ENCODE measurements at regions not wholly inside any gene's neighbourhood (a gene's known extent, or its start where the extent isn't known, plus 50 kb on each side); places are given as distances from the start of the nearest gene placed in this dataset.
"Not testable (repeated sequence)": the region's sequence is repeated elsewhere in the genome, so short reads cannot be mapped to it uniquely, and the experiment has no call there.

GRCh38 chr13:21917086-21918015 lies 246.5 kb downstream of the FGF9 start:
- Histone ChIP-seq H3K9ac (ENCODE audit: low read depth, low read length) (no peak overlapping the region), H3K27ac (ENCODE audit: low read depth, low read length) (no peak overlapping the region), H3K4me1 (ENCODE audit: insufficient read depth, low read length) (peaks cover 10% of the 10 kb centered on the region), H3K4me3 (ENCODE audit: low read length) (no peak overlapping the region), H3K27me3 (ENCODE audit: insufficient read depth, low read length) (no peaks in the 10 kb centered on the region), H3K9me3 (ENCODE audit: insufficient read depth, low read depth, low read length) (peaks cover 3% of the 10 kb centered on the region; the same call in 1 of the 2 replicates), H3K36me3 (ENCODE audit: insufficient read depth, low read length) (no peaks in the 10 kb centered on the region)
- WGBS: 92% methylated on average over 10 of the region's 10 CpGs

DNA sequence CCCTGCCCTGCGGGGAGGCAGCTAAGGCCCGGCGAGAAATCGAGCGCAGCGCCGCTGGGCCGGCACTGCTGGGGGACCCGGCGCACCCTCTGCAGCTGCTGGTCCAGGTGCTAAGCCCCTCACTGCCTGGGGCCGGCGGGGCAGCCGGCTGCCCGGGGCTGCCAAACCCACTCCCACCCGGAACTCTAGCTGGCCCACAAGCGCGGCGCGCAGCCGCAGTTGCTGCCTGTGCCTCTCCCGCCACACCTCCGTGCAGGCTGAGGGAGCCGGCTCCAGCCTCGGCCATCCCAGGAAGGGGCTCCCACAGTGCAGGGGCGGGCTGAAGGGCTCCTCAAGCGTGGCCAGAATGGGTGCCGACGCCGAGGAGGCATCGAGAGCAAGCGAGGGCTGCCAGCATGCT lies 249.9 kb downstream of the FGF9 start:
- not testable (repeated sequence) for H3K9me3 ChIP-seq (ENCODE audit: insufficient read depth, low read depth, low read length); H3K36me3 ChIP-seq (ENCODE audit: insufficient read depth, low read length); H3K9ac ChIP-seq (ENCODE audit: low read depth, low read length); H3K27me3 ChIP-seq (ENCODE audit: insufficient read depth, low read length); H3K4me3 ChIP-seq (ENCODE audit: low read length); H3K27ac ChIP-seq (ENCODE audit: low read depth, low read length)
- 94% methylated on average over 31 of the region's 31 CpGs for WGBS
- H3K4me1 ChIP-seq (ENCODE audit: insufficient read depth, low read length): peaks cover 14% of the 10 kb centered on the region; the same call in 1 of the 2 replicates

DNA sequence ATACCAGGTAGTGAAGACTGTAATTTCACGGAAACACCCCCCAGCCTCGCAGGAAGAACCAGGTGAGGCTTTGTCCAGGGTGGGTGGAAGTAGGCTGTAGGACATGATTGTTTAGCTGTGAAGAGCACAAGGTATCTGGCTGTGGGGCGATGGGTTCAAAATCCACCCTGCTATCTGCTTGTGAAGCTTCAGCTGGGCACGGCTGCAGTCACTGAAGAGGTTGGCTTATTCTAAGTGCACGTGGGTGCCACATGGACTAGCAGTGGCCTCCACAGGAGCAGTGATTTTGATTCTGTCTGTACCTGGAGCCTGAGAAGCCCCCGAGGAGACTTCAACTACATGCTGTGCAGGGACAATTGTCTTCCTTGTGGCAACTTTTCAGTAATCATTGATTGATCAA lies 254.1 kb downstream of the FGF9 start:
- Histone ChIP-seq H3K4me3 (ENCODE audit: low read length) (no peak overlapping the region), H3K9me3 (ENCODE audit: insufficient read depth, low read depth, low read length) (peaks cover 3% of the 10 kb centered on the region; the same call in 1 of the 2 replicates), H3K27ac (ENCODE audit: low read depth, low read length) (no peak overlapping the region), H3K27me3 (ENCODE audit: insufficient read depth, low read length) (no peaks in the 10 kb centered on the region), H3K4me1 (ENCODE audit: insufficient read depth, low read length) (peaks cover 20% of the 10 kb centered on the region), H3K9ac (ENCODE audit: low read depth, low read length) (no peak overlapping the region), H3K36me3 (ENCODE audit: insufficient read depth, low read length) (no peaks in the 10 kb centered on the region)
- 97% methylated on average over 6 of the region's 6 CpGs for WGBS

DNA sequence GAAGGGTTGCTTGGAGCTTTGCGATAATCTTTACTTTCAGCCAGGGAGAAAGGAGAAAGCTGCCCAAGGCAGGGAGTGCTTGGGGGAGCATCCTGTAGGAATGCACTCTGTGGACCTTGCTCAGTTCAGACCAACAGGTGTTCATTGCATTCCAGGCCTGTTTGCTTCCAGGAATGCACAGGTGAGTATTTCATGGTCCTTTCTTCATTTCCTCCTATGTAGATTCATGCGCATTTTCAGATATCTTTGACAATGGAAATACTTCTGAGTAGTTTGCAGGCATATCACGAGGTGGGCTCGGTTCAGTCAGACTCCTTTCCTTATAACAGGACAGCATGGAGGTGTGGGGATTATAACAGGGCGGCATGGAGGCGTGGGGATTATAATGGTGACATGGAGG lies 254.8 kb downstream of the FGF9 start:
- H3K9me3 ChIP-seq (ENCODE audit: insufficient read depth, low read depth, low read length): peaks cover 3% of the 10 kb centered on the region; the same call in 1 of the 2 replicates
- no peak overlapping the region for H3K4me3 ChIP-seq (ENCODE audit: low read length)
- peaks cover 20% of the 10 kb centered on the region for H3K4me1 ChIP-seq (ENCODE audit: insufficient read depth, low read length)
- no peak overlapping the region; the same call in 1 of the 2 replicates for H3K27ac ChIP-seq (ENCODE audit: low read depth, low read length)
- no peak overlapping the region for H3K9ac ChIP-seq (ENCODE audit: low read depth, low read length)
- 88% methylated on average over 6 of the region's 6 CpGs for WGBS
- no peaks in the 10 kb centered on the region for H3K36me3 ChIP-seq (ENCODE audit: insufficient read depth, low read length)
- H3K27me3 ChIP-seq (ENCODE audit: insufficient read depth, low read length): no peaks in the 10 kb centered on the region

GRCh38 chr13:21929400-21929799 lies 258.5 kb downstream of the FGF9 start:
- no peak overlapping the region for H3K4me3 ChIP-seq (ENCODE audit: low read length)
- no peaks in the 10 kb centered on the region for H3K27me3 ChIP-seq (ENCODE audit: insufficient read depth, low read length)
- no peaks in the 10 kb centered on the region for H3K36me3 ChIP-seq (ENCODE audit: insufficient read depth, low read length)
- 75% methylated on average over 15 of the region's 15 CpGs for WGBS
- no peak overlapping the region for H3K27ac ChIP-seq (ENCODE audit: low read depth, low read length)
- H3K9ac ChIP-seq (ENCODE audit: low read depth, low read length): no peak overlapping the region
- peaks cover 11% of the 10 kb centered on the region for H3K4me1 ChIP-seq (ENCODE audit: insufficient read depth, low read length)
- H3K9me3 ChIP-seq (ENCODE audit: insufficient read depth, low read depth, low read length): no peaks in the 10 kb centered on the region

DNA sequence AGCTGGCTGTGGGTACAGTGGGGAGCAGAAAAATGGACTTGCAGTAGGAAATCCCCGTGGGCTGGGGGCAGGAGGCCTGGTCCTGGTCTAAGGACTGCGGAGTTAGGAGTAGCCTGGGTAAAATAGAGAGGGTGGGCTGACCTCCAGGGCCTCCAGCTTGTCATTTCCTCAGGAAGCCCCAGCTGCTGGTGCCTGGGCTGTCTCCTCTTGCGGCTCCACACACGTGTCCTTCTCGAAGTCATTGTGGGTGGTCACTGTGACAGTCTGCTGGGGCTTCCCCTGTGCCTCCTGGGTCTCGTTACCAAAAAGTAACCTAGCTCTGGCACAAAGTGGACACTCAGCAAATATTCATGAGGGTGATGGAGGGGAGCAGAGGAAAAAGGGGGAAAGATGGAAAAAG lies 259.7 kb downstream of the FGF9 start:
- H3K4me3 ChIP-seq (ENCODE audit: low read length): no peak overlapping the region
- H3K27ac ChIP-seq (ENCODE audit: low read depth, low read length): no peak overlapping the region
- H3K4me1 ChIP-seq (ENCODE audit: insufficient read depth, low read length): peaks cover 8% of the 10 kb centered on the region
- H3K9ac ChIP-seq (ENCODE audit: low read depth, low read length): no peak overlapping the region
- H3K9me3 ChIP-seq (ENCODE audit: insufficient read depth, low read depth, low read length): no peaks in the 10 kb centered on the region
- H3K36me3 ChIP-seq (ENCODE audit: insufficient read depth, low read length): no peaks in the 10 kb centered on the region
- no peaks in the 10 kb centered on the region for H3K27me3 ChIP-seq (ENCODE audit: insufficient read depth, low read length)
- 72% methylated on average over 6 of the region's 6 CpGs for WGBS

DNA sequence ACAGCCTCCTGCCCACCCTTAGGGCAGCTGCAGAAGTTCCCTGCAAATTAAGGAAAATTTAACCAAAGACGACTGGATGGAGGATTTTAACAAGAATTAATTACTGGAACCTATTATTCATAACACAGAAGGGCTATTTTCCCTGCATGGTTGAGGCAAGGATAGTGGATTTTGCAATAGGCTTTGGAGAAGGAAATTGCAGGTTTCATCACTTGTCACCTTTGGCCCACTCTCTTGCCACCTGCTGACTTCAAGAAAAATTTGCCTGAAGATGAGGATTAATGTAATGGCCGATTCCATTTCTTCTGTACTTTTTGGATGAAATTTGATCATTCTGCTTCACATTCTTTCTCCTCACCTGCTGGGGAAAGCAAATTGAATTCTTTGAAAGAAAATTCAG lies 261.7 kb downstream of the FGF9 start:
- H3K36me3 ChIP-seq (ENCODE audit: insufficient read depth, low read length): no peaks in the 10 kb centered on the region
- no peak overlapping the region for H3K9ac ChIP-seq (ENCODE audit: low read depth, low read length)
- H3K27me3 ChIP-seq (ENCODE audit: insufficient read depth, low read length): no peaks in the 10 kb centered on the region
- H3K27ac ChIP-seq (ENCODE audit: low read depth, low read length): no peak overlapping the region
- peaks cover 8% of the 10 kb centered on the region for H3K4me1 ChIP-seq (ENCODE audit: insufficient read depth, low read length)
- H3K9me3 ChIP-seq (ENCODE audit: insufficient read depth, low read depth, low read length): no peaks in the 10 kb centered on the region
- no peak overlapping the region for H3K4me3 ChIP-seq (ENCODE audit: low read length)
- 100% methylated on average over 1 of the region's 2 CpGs for WGBS

DNA sequence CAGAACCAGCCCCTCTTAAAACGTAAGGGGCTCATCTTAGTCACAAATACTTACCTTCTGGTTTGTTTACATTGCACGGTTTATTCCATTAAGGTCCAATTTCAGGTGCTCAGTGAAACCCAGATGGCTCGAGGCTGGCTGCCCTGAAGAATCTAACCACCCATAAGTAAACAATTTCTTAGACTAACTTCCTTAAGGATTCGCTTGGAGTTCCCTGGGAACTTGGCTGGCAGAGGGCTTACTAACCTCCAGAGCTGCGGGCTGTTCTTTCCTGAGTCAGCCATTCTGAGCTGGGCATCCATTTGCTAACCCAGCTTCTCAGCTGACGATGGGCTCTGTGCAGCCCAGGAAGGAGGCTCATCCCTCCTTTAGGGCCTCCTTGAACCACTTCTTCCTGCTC lies 262.1 kb downstream of the FGF9 start:
- Histone ChIP-seq H3K4me1 (ENCODE audit: insufficient read depth, low read length) (peaks cover 8% of the 10 kb centered on the region), H3K27me3 (ENCODE audit: insufficient read depth, low read length) (no peaks in the 10 kb centered on the region), H3K4me3 (ENCODE audit: low read length) (no peak overlapping the region), H3K9me3 (ENCODE audit: insufficient read depth, low read depth, low read length) (no peaks in the 10 kb centered on the region), H3K9ac (ENCODE audit: low read depth, low read length) (no peak overlapping the region), H3K27ac (ENCODE audit: low read depth, low read length) (no peak overlapping the region), H3K36me3 (ENCODE audit: insufficient read depth, low read length) (no peaks in the 10 kb centered on the region)
- WGBS: 87% methylated on average over 6 of the region's 6 CpGs

DNA sequence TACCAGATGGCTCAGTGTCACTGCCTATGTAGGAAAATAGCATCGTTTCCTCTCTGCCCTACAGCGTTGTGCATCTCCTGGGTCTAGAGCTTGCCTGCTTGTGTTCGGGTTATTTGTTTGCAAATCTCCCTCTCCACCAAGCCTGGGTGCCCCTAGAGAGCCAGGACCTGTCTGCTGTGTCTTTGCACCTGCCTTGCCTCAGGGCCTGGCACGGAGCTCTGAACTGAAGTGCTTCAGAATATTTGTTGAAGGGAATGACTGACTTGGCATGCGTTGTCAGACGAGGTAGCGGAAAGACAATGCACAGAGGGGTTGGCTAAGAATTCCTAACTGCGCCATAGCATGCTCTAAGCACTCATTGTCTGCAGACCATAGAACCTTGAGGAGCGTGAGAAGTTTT lies 263.4 kb downstream of the FGF9 start:
- H3K9ac ChIP-seq (ENCODE audit: low read depth, low read length): no peak overlapping the region
- WGBS: 96% methylated on average over 9 of the region's 9 CpGs

DNA sequence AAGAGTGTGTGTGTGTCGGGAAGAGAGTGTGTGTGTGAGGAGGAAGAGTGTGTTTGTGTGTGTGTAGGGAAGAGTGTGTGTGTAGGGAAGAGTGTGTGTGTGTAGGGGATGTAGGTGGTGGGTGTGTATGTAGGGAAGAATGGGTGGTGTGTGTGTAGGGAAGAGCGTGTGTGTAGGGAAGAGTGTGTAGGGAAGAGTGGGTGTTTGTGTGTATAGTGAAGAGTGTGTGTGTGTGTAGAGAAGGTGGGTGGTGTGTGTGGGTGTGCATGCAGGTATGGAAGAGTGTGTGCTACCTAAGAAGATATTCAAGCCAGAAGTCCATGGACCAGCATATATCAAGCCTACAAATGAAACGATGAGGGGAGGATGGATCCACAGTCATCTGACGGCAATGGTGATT lies 265.8 kb downstream of the FGF9 start:
- Histone ChIP-seq H3K27ac (ENCODE audit: low read depth, low read length) (no peak overlapping the region), H3K27me3 (ENCODE audit: insufficient read depth, low read length) (no peaks in the 10 kb centered on the region), H3K4me1 (ENCODE audit: insufficient read depth, low read length) (peaks cover under 1% of the 10 kb centered on the region; the same call in 1 of the 2 replicates), H3K9ac (ENCODE audit: low read depth, low read length) (no peak overlapping the region), H3K36me3 (ENCODE audit: insufficient read depth, low read length) (no peaks in the 10 kb centered on the region), H3K9me3 (ENCODE audit: insufficient read depth, low read depth, low read length) (no peaks in the 10 kb centered on the region), H3K4me3 (ENCODE audit: low read length) (no peak overlapping the region)
- 98% methylated on average over 4 of the region's 4 CpGs for WGBS

More for the DNA sequence above, 263.4 kb downstream of the FGF9 start:
- Histone ChIP-seq H3K9me3 (ENCODE audit: insufficient read depth, low read depth, low read length) (no peaks in the 10 kb centered on the region), H3K4me1 (ENCODE audit: insufficient read depth, low read length) (peaks cover 2% of the 10 kb centered on the region), H3K27ac (ENCODE audit: low read depth, low read length) (no peak overlapping the region), H3K4me3 (ENCODE audit: low read length) (no peak overlapping the region), H3K27me3 (ENCODE audit: insufficient read depth, low read length) (no peaks in the 10 kb centered on the region), H3K36me3 (ENCODE audit: insufficient read depth, low read length) (no peaks in the 10 kb centered on the region)

GRCh38 chr13:21938168-21938567 lies 267.3 kb downstream of the FGF9 start:
- Histone ChIP-seq H3K9me3 (ENCODE audit: insufficient read depth, low read depth, low read length) (peaks cover 7% of the 10 kb centered on the region), H3K4me1 (ENCODE audit: insufficient read depth, low read length) (no peaks in the 10 kb centered on the region), H3K36me3 (ENCODE audit: insufficient read depth, low read length) (no peaks in the 10 kb centered on the region), H3K9ac (ENCODE audit: low read depth, low read length) (no peak overlapping the region), H3K4me3 (ENCODE audit: low read length) (no peak overlapping the region), H3K27me3 (ENCODE audit: insufficient read depth, low read length) (no peaks in the 10 kb centered on the region), H3K27ac (ENCODE audit: low read depth, low read length) (no peak overlapping the region)
- WGBS: 95% methylated on average over 5 of the region's 6 CpGs
